GM12874 (cell line): ENCODE measurements at regions not wholly inside any gene's neighbourhood (a gene's known extent, or its start where the extent isn't known, plus 50 kb on each side); places are given as distances from the start of the nearest gene placed in this dataset.

ENCODE experiments used
- CTCF ChIP-seq: IDR thresholded peaks from 2 replicates; pipeline ENCODE4 v1.5.1; 2011; ENCODE audit warnings: low read depth, mild to moderate bottlenecking, control low read depth, low read length, moderate library complexity; ENCODE audit not compliant: insufficient read depth

GRCh38 chr5:156009583-156009982, 317.4 kb upstream of the SGCD start:
- no peak for TF ChIP-seq CTCF

DNA sequence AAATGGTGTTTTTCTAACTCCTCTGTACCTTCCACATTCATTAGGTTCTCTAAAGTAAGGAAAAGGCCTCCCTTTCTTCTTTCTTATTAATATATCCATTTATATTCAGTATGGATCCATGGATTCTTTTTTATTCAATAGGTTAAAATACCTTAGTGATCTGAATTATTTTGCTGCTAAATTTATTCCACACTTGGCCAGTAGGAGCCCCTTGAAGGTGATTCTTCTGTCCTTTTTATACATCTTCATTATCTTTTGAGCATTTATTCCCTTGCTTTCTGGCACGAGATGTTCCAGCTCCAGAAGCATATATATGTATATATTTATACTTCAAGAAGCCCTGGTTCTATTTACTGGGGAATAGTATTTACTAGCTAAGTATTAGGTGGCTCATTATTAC, 311.8 kb upstream of the SGCD start:
- no peak for TF ChIP-seq CTCF

DNA sequence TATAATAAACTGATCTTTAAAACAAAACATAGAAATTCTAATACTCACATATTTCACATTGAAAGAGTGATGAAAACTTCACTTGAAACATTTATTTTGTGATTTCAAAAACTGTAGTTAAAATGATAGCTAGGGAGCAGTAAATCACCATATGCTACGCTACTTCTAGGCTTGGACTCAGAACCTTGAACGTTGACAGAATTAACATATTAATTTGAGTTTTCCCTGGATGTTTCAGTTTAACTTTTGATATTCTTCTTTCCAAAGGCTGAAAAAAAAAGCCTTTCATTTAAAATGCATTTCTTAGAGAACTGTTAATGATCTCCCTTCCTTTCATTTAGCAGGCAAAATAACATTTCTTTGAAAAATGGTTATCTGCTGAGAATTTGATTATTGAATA, 307.8 kb upstream of the SGCD start:
- TF ChIP-seq CTCF, result no peak

GRCh38 chr5:156019571-156020180, 307.3 kb upstream of the SGCD start:
- TF ChIP-seq CTCF, result no peak

GRCh38 chr5:156020647-156021046, 306.3 kb upstream of the SGCD start:
- no peak for TF ChIP-seq CTCF

DNA sequence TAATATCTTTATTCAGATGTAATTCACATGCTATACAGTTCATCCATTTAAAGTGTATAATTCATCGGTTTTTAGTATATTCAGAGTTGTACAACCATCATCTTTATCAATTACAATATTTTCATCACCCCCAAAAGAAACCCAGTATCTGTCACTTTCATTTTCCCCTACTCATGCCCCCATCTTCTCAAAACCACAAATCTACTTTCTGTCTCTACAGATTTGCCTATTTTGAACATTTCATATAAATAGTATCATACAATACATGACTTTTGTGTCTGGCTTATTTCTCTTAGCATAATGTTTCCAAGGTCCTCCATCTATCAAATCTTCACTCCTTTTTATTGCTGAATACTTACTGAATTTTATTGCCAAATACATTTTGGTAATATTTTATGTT, 305.1 kb upstream of the SGCD start:
- TF ChIP-seq CTCF, result no peak

- no peak for TF ChIP-seq CTCF
These were observed 301.3 kb upstream of the SGCD start for GRCh38 chr5:156025656-156026055.

DNA sequence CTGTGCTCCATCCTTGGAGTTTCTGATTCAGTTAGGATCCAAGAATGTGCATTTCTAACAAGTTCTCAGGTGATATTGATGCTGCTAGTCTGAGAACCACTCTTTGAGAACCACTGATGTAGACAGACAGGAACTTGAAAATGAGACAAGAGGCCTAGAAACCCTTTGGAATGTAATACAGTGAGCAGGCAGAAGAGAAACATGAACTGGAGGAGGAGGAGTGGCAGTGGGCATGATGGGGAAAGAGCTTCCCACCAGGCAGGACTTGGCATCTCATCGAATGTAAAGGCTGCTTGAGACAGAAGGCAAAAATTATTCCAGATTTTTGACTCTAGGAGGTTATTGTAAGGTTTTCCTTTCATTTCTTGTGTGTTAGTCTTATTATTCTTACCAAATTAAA, 295.8 kb upstream of the SGCD start:
- TF ChIP-seq CTCF, result no peak
